GM21576 (cell line): ENCODE measurements at regions not wholly inside any gene's neighbourhood (a gene's known extent, or its start where the extent isn't known, plus 50 kb on each side); places are given as distances from the start of the nearest gene placed in this dataset.
"Not testable (repeated sequence)": the region's sequence is repeated elsewhere in the genome, so short reads cannot be mapped to it uniquely, and the experiment has no call there.

Experiments used
- ATAC-seq: cut with Tn5 transposase; IDR thresholded peaks from one replicate; pipeline ENCODE4 v1.9.1; 2021; ENCODE audit warnings: mild to moderate bottlenecking, moderate library complexity; ENCODE audit not compliant: unreplicated experiment

GRCh38 chr3:187849016-187849654, 103.9 kb upstream of the BCL6 start:
- no peak for ATAC-seq

- no peak for ATAC-seq
These were observed 105.1 kb upstream of the BCL6 start for GRCh38 chr3:187850258-187850921.

- ATAC-seq: no peak
These were observed 107.8 kb upstream of the BCL6 start for GRCh38 chr3:187852842-187853730.

- no peak for ATAC-seq
These were observed 109.9 kb upstream of the BCL6 start for GRCh38 chr3:187855131-187855530.

GRCh38 chr3:187856555-187856954, 111.3 kb upstream of the BCL6 start:
- no peak for ATAC-seq

GRCh38 chr3:187858041-187858440, 112.8 kb upstream of the BCL6 start:
- ATAC-seq: no peak

- ATAC-seq: no peak
These were observed 113.4 kb upstream of the BCL6 start for GRCh38 chr3:187858711-187859110.

GRCh38 chr3:187862701-187863277, 117.5 kb upstream of the BCL6 start:
- not testable (repeated sequence) for ATAC-seq

- peak; percentile 53 for ATAC-seq
These were observed 125.3 kb upstream of the BCL6 start for GRCh38 chr3:187870360-187871203.

GRCh38 chr3:187871204-187871591, 125.9 kb upstream of the BCL6 start:
- ATAC-seq: no peak

GRCh38 chr3:187871848-187872247, 126.6 kb upstream of the BCL6 start:
- ATAC-seq: no peak

GRCh38 chr3:187873843-187874242, 128.6 kb upstream of the BCL6 start:
- ATAC-seq: no peak

- no peak for ATAC-seq
These were observed 130.6 kb upstream of the BCL6 start for GRCh38 chr3:187875863-187876262.

- ATAC-seq: no peak
These were observed 133.7 kb upstream of the BCL6 start for GRCh38 chr3:187878772-187879518.

- ATAC-seq: no peak
These were observed 135.2 kb upstream of the BCL6 start for GRCh38 chr3:187880441-187880840.

GRCh38 chr3:187880851-187881250, 135.6 kb upstream of the BCL6 start:
- ATAC-seq: no peak

- ATAC-seq: no peak
These were observed 143.4 kb upstream of the BCL6 start for GRCh38 chr3:187888701-187889100.

GRCh38 chr3:187889106-187889505, 143.8 kb upstream of the BCL6 start:
- ATAC-seq: no peak

GRCh38 chr3:187889601-187890404, 144.5 kb upstream of the BCL6 start:
- ATAC-seq: no peak
